ENCODE measurements at regions not wholly inside any gene's neighbourhood (a gene's known extent, or its start where the extent isn't known, plus 50 kb on each side); places are given as distances from the start of the nearest gene placed in this dataset.
"Not testable (repeated sequence)": the region's sequence is repeated elsewhere in the genome, so short reads cannot be mapped to it uniquely, and the experiment has no call there.

GRCh38 chr5:106862450-106863193, 808.1 kb downstream of the EFNA5 start:
- ChIA-PET POLR2A (no interaction called here), CTCF (no interaction called here)

DNA sequence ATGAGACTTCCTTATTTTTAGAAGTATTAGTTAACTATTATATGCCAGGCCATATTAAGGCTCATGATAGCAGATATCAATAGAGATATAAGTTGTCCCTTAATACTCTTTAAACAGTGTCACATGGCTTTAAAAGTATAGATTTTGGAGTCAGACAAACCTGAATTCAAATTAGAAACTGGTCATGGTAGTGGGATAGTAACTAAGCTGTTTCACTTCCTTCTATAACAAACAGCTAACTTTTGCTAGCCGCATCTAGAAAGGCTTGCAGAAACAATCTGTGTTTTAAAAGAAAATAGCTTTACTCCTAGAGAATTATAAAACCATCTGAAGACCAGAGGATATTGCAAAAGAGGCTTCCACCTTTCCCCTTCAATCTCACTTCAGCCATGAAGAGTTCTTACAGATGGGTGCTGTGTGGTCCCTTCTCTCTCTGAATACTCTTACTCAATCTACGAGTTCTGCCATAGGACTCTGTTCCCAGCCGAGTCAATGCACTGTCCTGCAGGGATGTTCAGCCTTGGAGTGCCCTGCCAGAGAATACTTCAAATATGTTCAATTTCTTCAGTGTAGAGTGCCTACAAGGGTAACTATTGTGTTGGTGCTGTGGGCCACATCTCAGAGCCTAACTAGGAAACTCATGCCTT, 810.2 kb downstream of the EFNA5 start:
- POLR2A ChIA-PET = no interaction called here
- CTCF ChIA-PET = no interaction called here

- POLR2A ChIA-PET = interaction anchor here (0.7 kb wide), 1 partner anchor 543 kb away, joined by 4 read pairs; no protein-coding TSS in a partner anchor
- CTCF ChIA-PET = no interaction called here
These were observed 812.1 kb downstream of the EFNA5 start for GRCh38 chr5:106858616-106859015.

- CTCF ChIA-PET = no interaction called here
- POLR2A ChIA-PET = no interaction called here
These were observed 815.8 kb downstream of the EFNA5 start for GRCh38 chr5:106854922-106855321.

DNA sequence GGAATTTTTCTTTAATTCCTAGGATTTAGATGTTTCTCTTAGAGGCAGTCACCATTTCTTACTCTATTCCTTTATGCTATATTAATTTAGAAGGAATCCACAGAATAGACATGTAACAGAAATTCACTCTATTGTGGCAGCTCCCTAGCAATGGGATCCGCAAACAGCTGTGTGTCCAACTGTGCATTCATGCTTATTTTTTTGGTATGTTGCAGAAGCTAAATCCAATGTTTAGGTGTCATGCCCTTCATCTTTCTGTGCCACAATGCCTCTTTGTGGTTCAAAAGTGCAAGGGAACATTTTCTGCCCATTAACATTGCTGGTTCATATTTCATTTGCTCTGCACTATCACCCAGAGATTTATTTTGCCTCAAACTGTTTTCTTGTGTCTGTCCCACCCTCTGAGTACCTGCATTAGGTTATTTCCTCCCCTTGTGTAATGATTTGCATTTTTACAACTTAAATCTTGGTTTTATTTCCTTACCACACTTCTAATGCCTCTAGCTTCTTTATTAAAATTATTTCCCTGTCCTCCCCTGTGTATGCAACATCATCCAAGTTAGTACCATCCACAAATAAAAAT, 816.5 kb downstream of the EFNA5 start:
- ChIA-PET CTCF (no interaction called here), POLR2A (no interaction called here)

- ChIA-PET POLR2A (no interaction called here), CTCF (no interaction called here)
These were observed 817.5 kb downstream of the EFNA5 start for GRCh38 chr5:106853266-106853665.

GRCh38 chr5:106849266-106849665, 821.5 kb downstream of the EFNA5 start:
- POLR2A ChIA-PET = no interaction called here
- CTCF ChIA-PET = no interaction called here

GRCh38 chr5:106843812-106844416, 826.8 kb downstream of the EFNA5 start:
- CTCF ChIA-PET = no interaction called here
- POLR2A ChIA-PET = no interaction called here

DNA sequence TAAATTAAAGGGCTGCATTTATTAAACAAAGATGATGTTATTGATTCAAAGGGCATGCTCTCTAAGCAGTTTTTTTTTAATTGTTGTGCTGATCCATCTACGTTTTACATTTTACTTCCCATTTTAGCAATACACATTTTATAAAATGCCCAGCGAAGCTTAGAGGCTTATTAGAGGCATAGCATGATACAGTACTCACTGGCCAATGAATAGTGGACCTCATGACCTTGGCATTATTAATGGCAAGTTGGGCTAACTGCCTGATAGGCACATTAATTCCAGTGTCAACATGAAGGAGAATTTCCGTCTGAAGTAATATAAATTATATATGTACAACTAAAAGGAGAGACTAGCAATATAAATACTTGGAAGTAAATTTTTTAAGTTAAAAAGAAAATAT, 837.2 kb downstream of the EFNA5 start:
- POLR2A ChIA-PET = no interaction called here
- CTCF ChIA-PET = no interaction called here

DNA sequence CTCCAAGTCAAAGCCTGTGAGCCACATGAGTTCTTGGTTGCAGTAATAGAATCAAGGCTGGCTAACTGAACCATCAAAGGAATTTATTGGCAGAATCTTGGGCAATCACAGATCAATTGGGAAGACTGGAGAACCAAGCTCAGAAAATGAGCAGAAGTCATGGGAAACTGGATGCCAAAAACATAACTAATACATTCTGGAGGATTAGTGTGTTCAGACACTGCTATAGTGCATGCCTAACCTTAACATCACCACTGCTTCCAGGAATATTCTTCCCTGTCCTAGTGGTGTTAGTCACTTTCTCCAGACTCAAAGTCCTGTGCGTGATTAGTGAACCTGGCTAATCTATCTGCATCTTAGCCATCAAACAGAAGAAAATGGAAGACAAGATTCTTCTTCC, 843.7 kb downstream of the EFNA5 start:
- CTCF ChIA-PET = no interaction called here
- POLR2A ChIA-PET = no interaction called here

GRCh38 chr5:106825374-106825773, 845.4 kb downstream of the EFNA5 start:
- POLR2A ChIA-PET = no interaction called here
- CTCF ChIA-PET = no interaction called here

DNA sequence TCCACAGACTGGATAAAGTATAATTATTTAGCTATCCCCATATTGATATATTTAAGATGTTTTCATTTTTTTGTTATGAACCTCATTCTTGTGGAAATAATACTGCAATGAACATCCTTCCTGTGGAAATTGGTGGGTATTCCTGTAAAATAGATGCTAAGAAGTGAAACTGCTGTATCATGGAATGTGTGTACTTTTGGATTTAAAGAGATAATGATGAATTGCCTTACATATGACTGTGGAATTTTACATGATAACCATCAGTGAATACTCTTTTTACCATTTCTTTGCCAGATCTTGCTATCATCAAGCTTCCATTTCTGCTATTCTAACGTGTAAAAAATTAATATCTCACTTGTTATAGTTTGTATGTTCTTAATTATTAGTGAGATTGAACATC, 847.9 kb downstream of the EFNA5 start:
- CTCF ChIA-PET = no interaction called here
- POLR2A ChIA-PET = no interaction called here

- CTCF ChIA-PET = no interaction called here
- POLR2A ChIA-PET = no interaction called here
These were observed 852.2 kb downstream of the EFNA5 start for GRCh38 chr5:106818552-106818951.

- CTCF ChIA-PET = no interaction called here
- POLR2A ChIA-PET = no interaction called here
These were observed 855.8 kb downstream of the EFNA5 start for GRCh38 chr5:106814961-106815360.

- ChIA-PET POLR2A (no interaction called here), CTCF (no interaction called here)
These were observed 869.2 kb downstream of the EFNA5 start for GRCh38 chr5:106801554-106801953.

- CTCF ChIA-PET = no interaction called here
- POLR2A ChIA-PET = no interaction called here
These were observed 872.7 kb downstream of the EFNA5 start for GRCh38 chr5:106797996-106798395.

GRCh38 chr5:106796081-106796480, 874.7 kb downstream of the EFNA5 start:
- POLR2A ChIA-PET = no interaction called here
- CTCF ChIA-PET = no interaction called here

DNA sequence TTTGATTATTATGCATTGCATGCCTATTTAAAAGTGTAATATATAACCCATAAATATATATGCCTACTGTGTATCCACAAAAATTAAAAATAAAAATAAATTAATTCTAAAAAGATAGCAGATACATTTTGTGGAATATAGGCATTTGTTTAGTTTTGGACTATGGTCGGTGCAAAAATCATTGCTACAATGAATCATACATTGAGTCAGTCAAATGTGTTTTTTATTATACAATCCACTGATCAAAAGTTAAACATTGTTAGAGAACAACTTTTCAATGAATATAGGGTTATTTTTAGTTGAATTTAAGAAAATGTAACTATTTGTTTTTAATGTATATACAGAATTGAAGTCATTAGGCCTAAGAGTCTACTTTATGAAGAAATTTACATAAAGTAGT, 885.9 kb downstream of the EFNA5 start:
- ChIA-PET POLR2A (no interaction called here), CTCF (no interaction called here)

- ChIA-PET POLR2A (no interaction called here), CTCF (no interaction called here)
These were observed 890.4 kb downstream of the EFNA5 start for GRCh38 chr5:106780355-106780754.

DNA sequence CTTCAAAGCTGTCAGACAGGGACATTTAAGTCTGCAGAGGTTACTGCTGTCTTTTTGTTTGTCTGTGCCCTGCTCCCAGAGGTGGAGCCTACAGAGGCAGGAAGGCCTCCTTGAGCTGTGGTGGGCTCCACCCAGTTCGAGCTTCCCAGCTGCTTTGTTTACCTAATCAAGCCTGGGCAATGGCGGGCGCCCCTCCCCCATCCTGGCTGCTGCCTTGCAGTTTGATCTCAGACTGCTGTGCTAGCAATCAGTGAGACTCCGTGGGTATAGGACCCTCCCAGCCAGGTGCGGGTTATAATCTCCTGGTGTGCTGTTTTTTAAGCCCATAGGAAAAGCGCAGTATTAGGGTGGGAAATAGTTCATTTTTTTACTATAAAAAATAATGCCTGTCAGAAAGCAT, 894.2 kb downstream of the EFNA5 start:
- CTCF ChIA-PET, POLR2A ChIA-PET: not testable (repeated sequence)

- CTCF ChIA-PET = no interaction called here
- POLR2A ChIA-PET = no interaction called here
These were observed 902.3 kb downstream of the EFNA5 start for GRCh38 chr5:106768392-106768791.

- ChIA-PET CTCF (no interaction called here), POLR2A (no interaction called here)
These were observed 903.8 kb downstream of the EFNA5 start for GRCh38 chr5:106766916-106767315.
